HepG2 (cell line): ENCODE measurements at regions not wholly inside any gene's neighbourhood (a gene's known extent, or its start where the extent isn't known, plus 50 kb on each side); places are given as distances from the start of the nearest gene placed in this dataset.

Experiments used
- ATAC-seq: fragments of 200-7000 bp; cut with Tn5 transposase; 3 replicates; pipeline ENCODE4 v1.9.1; 2020; ENCODE audit warnings: mild to moderate bottlenecking, moderate library complexity
- BruUV-seq: library from RNA; stranded (reverse); fragments of 400-500 nt; replicated peaks from 2 replicates; lab custom pipeline; 2021; lab: Mats Ljungman, UMichigan
- CTCF ChIA-PET: fragments of 300-600 bp; formaldehyde crosslinking; extraction: SDS; loops from one replicate; lab custom pipeline; 2021; ENCODE audit warnings: low total read pairs, inconsistent platforms, low intra/inter-chr PET ratio; lab: Yijun Ruan, JAX
- POLR2A ChIA-PET: fragments of 350-600 bp; sonication (Branson Sonifier 250); formaldehyde crosslinking; loops from one replicate; lab custom pipeline; 2020; ENCODE audit warnings: antibody characterized with exemption, inconsistent platforms; lab: Yijun Ruan, JAX
- DNase-seq: peaks from one replicate; pipeline ENCODE4 v3.0.0-alpha.2; 2015; ENCODE audit warnings: low spot score
- FAIRE-seq: peaks from 3 replicates; lab custom pipeline; 2011; peaks lifted over from hg19 to GRCh38; lab: Jason Lieb, UNC
- H2AFZ ChIP-seq: one replicate; pipeline ENCODE4 v1.6.1; 2011; ENCODE audit warnings: low read length, inconsistent platforms
- H3K27ac ChIP-seq: fragments of 300-600 bp; 3 replicates; pipeline ENCODE4 v1.8.0; 2011; ENCODE audit warnings: mixed run types, mild to moderate bottlenecking, mixed read lengths, low read length, inconsistent platforms; ENCODE audit not compliant: insufficient read depth; ENCODE audit errors: extremely low read length
- H3K27me3 ChIP-seq, 2 experiments: fragments of 200-600 bp in 1 of 2; 2 replicates in 1 of 2; 3 replicates in 1 of 2; pipeline versions ENCODE4 v1.6.0 to v1.8.0; 2011; ENCODE audit warnings: low read length in 2 of 2, mild to moderate bottlenecking in 2 of 2, moderate library complexity in 2 of 2, inconsistent platforms in 1 of 2; ENCODE audit not compliant: insufficient read depth in 2 of 2, control insufficient read depth in 1 of 2
- H3K36me3 ChIP-seq, 2 experiments: fragments of 200-600 bp in 1 of 2; replicated peaks in 1 of 2; 2 replicates in 1 of 2; 3 replicates in 1 of 2; pipeline versions ENCODE4 v1.5.1 to v1.8.0; 2011; ENCODE audit warnings: low read length in 2 of 2, inconsistent platforms in 1 of 2; ENCODE audit not compliant: insufficient read depth in 2 of 2, control insufficient read depth in 1 of 2
- H3K4me1 ChIP-seq: 2 replicates; pipeline ENCODE4 v1.5.1; 2012; ENCODE audit warnings: low read length, inconsistent platforms; ENCODE audit not compliant: insufficient read depth
- H3K4me2 ChIP-seq: 2 replicates; pipeline ENCODE4 v1.6.0; 2011; ENCODE audit warnings: low read depth, low read length, inconsistent platforms
- H3K4me3 ChIP-seq, 3 experiments: fragments of 200-600 bp in 1 of 3; sonication (generic), shearing (Covaris generic) in 1 of 3; replicated peaks in 1 of 3; 2 replicates each; pipeline ENCODE4 v1.5.1; 2011 to 2016; ENCODE audit warnings: low read length in 3 of 3, inconsistent platforms in 2 of 3, low read depth in 2 of 3, mild to moderate bottlenecking in 2 of 3, control low read depth in 1 of 3, mixed read lengths in 1 of 3; ENCODE audit not compliant: insufficient read depth in 1 of 3
- H3K79me2 ChIP-seq: one replicate; pipeline ENCODE4 v1.6.1; 2011; ENCODE audit warnings: low read length, inconsistent platforms; ENCODE audit not compliant: insufficient read depth
- H3K9ac ChIP-seq: 2 replicates; pipeline ENCODE4 v1.6.0; 2011; ENCODE audit warnings: mild to moderate bottlenecking, low read depth, low read length, inconsistent platforms; ENCODE audit not compliant: insufficient read depth
- H3K9me3 ChIP-seq: 2 replicates; pipeline ENCODE4 v1.5.1; 2012; ENCODE audit warnings: mild to moderate bottlenecking, low read length
- H4K20me1 ChIP-seq: 2 replicates; pipeline ENCODE4 v1.6.0; 2011; ENCODE audit warnings: inconsistent platforms, mild to moderate bottlenecking, low read length, moderate library complexity; ENCODE audit not compliant: insufficient read depth
- ASH2L ChIP-seq: fragments of 300-600, 200-600 bp; sonication (generic); IDR thresholded peaks from 2 replicates; pipeline ENCODE4 v1.7.0; 2017; ENCODE audit warnings: low read depth, mild to moderate bottlenecking, moderate library complexity, mixed read lengths, low read length; ENCODE audit not compliant: insufficient read length
- DNMT1 ChIP-seq: sonication (generic); formaldehyde crosslinking; IDR thresholded peaks from 2 replicates; pipeline ENCODE4 v1.5.1; 2020; ENCODE audit warnings: mild to moderate bottlenecking, missing genetic modification reagents
- FOSL2 ChIP-seq: sonication (generic); formaldehyde crosslinking; IDR thresholded peaks from 2 replicates; pipeline ENCODE4 v1.4.0; 2020; ENCODE audit warnings: missing genetic modification reagents
- GABPB1 ChIP-seq: IDR thresholded peaks from 2 replicates; pipeline ENCODE4 v1.6.1; 2016; ENCODE audit warnings: mild to moderate bottlenecking, missing genetic modification reagents, moderate library complexity, missing compliant biosample characterization
- HNRNPK ChIP-seq: fragments of 200-400 bp; formaldehyde crosslinking; IDR thresholded peaks from 2 replicates; pipeline ENCODE4 v1.6.1; 2018; ENCODE audit warnings: low read length, low read depth, moderate library complexity, mild to moderate bottlenecking; ENCODE audit not compliant: poor library complexity, severe bottlenecking
- KLF15 ChIP-seq: sonication (generic); formaldehyde crosslinking; IDR thresholded peaks from 2 replicates; pipeline ENCODE4 v1.8.1; 2023; ENCODE audit warnings: borderline replicate concordance, mild to moderate bottlenecking, inconsistent platforms, missing genetic modification reagents, mixed read lengths
- KLF16 ChIP-seq, 2 experiments: sonication (generic) in 1 of 2; formaldehyde crosslinking in 1 of 2; IDR thresholded peaks; 2 replicates each; pipeline versions ENCODE4 v1.6.1 to v1.8.0; 2016 to 2023; ENCODE audit warnings: missing genetic modification reagents in 2 of 2, missing compliant biosample characterization in 1 of 2
- NFE2 ChIP-seq: sonication (generic); formaldehyde crosslinking; IDR thresholded peaks from 2 replicates; pipeline ENCODE4 v1.4.0; 2020; ENCODE audit warnings: missing genetic modification reagents
- PITX1 ChIP-seq: sonication (generic); formaldehyde crosslinking; IDR thresholded peaks from 2 replicates; pipeline ENCODE4 v1.5.1; 2020; ENCODE audit warnings: mild to moderate bottlenecking, missing genetic modification reagents
- RARA ChIP-seq: IDR thresholded peaks from 2 replicates; pipeline ENCODE4 v1.6.1; 2016; ENCODE audit warnings: missing genetic modification reagents, missing compliant biosample characterization
- RNF2 ChIP-seq: fragments of 450-650 bp; conservative IDR thresholded peaks from 2 replicates; pipeline ENCODE4 v1.6.1; 2016; ENCODE audit warnings: low read depth
- SMC3 ChIP-seq: IDR thresholded peaks from 2 replicates; pipeline ENCODE4 v1.6.1; 2011; ENCODE audit warnings: low read length, improper control_type of control experiment
- TBL1XR1 ChIP-seq: fragments of 150-350 bp; IDR thresholded peaks from 2 replicates; pipeline ENCODE4 v1.6.1; 2014; ENCODE audit warnings: borderline replicate concordance, low read length; ENCODE audit not compliant: partially characterized antibody
- ZBTB20 ChIP-seq: sonication (generic); formaldehyde crosslinking; IDR thresholded peaks from 2 replicates; pipeline ENCODE4 v1.8.1; 2023; ENCODE audit warnings: missing genetic modification reagents, low read depth, mild to moderate bottlenecking, borderline replicate concordance
- ZBTB8A ChIP-seq: sonication (generic); formaldehyde crosslinking; IDR thresholded peaks from 2 replicates; pipeline ENCODE4 v1.4.0; 2020; ENCODE audit warnings: mild to moderate bottlenecking, low read depth, missing genetic modification reagents, borderline replicate concordance
- ZFX ChIP-seq: sonication (generic); formaldehyde crosslinking; IDR thresholded peaks from 2 replicates; pipeline ENCODE4 v1.4.0; 2020; ENCODE audit warnings: mild to moderate bottlenecking, low read depth, missing genetic modification reagents, moderate library complexity
- ZSCAN25 ChIP-seq: sonication (generic); formaldehyde crosslinking; IDR thresholded peaks from 2 replicates; pipeline ENCODE4 v1.8.0; 2022; ENCODE audit warnings: mild to moderate bottlenecking, missing genetic modification reagents
- WGBS: methylation state at CpG from one replicate; pipeline ENCODE4 v1.1.6; 2017; ENCODE audit warnings: low lambda C conversion rate; 5-methylcytosine and 5-hydroxymethylcytosine counted together
- in situ Hi-C: cut with HindIII; loops from 2 replicates; pipeline ENCODE4 v1.10.0; 2017; ENCODE audit warnings: low pct_unique_long_range_greater_than_20kb; ENCODE audit not compliant: extremely low pct_ligation_motif_present
- intact Hi-C: fragments of 100-400 bp; cut with micrococcal nuclease; formaldehyde crosslinking; loops from one replicate; pipeline ENCODE4 v1.10.0; 2022; ENCODE audit not compliant: unreplicated experiment
- TF ChIP-seq, protein P1 (sequence below): sonication (generic); formaldehyde crosslinking; IDR thresholded peaks from 2 replicates; pipeline ENCODE4 v1.8.1; 2023; ENCODE audit warnings: mild to moderate bottlenecking, moderate library complexity, missing genetic modification reagents
- TF ChIP-seq, protein P2 (sequence below): IDR thresholded peaks from 2 replicates; pipeline ENCODE4 v1.6.1; 2016; ENCODE audit warnings: mild to moderate bottlenecking, missing biosample characterization, missing genetic modification reagents
- TF ChIP-seq, protein P3 (sequence below): sonication (generic); formaldehyde crosslinking; IDR thresholded peaks from 2 replicates; pipeline ENCODE4 v1.5.0; 2020; ENCODE audit warnings: mild to moderate bottlenecking, missing genetic modification reagents

DNA sequence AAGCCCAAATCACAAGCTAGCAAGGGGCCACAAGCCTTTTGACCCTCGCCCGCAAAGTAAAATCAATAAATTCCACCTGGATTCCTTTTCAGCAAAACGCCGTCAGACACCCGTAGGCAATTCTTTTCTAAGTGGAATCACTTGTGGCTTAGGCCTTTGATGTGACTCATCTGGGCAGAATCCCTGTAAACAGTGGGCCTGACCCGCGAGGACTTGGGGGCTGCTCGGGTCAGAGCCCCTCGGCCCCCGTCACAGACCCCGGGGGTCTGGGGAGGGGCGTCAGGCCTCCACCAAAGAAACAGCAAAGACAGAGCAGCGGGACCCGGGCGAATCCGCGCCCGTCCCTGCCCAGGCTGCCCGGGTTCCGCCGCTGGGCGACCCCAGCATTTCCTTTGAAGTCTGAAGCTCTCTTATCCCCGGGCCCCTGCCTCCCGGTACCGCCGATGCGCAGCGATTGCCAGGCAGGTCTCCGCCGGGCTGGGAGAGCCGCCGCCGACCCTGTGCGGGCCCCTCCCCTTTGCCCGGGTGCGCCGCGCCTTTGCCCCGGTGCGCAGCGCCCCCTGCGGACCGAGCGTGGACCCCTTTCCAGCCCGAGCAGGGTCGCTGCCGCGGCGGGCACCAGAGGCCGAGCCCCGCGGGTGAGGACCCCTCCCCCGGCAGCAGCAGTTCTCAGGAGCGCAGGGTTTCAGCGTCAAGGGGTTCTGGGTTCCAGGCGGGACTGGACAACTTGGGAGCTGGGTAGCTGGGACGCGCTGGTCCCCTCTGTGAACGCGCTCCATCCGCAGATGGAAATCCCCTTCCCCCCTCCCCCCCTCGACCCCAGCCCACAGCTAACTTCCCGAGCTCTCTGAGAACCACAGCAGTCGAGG is 178.3 kb downstream of the UACA start:
- Histone ChIP-seq H3K79me2 (no peaks in the 10 kb centered on the region), H3K36me3 (no peaks in the 10 kb centered on the region), H2AFZ (no peak overlapping the region), H3K4me3 (peak overlapping the region; percentile 59 to 73 (median 61)), H3K27me3 (peaks cover 0 to 3% of the 10 kb centered on the region in 2 experiments; a peak in 1 of 5 replicates), H3K9me3 (no peaks in the 10 kb centered on the region), H3K9ac (peak overlapping the region; percentile 50), H3K4me1 (peaks cover 32% of the 10 kb centered on the region), H3K4me2 (peak overlapping the region; percentile 85), H3K27ac (peak overlapping the region; percentile 75), H4K20me1 (no peaks in the 10 kb centered on the region)
- DNase-seq (peak; percentile 84), ATAC-seq (peak; percentile 88), FAIRE-seq (no peak)
- intact Hi-C loops: no loop called here
- CTCF ChIA-PET: interaction anchor here (1.7 kb wide), 1 partner anchor 16 kb away, joined by 10 read pairs; no protein-coding TSS in a partner anchor
- in situ Hi-C loops: no loop called here
- no TSS peak for BruUV-seq
- POLR2A ChIA-PET: interaction anchor here (0.6 to 1.5 kb wide), 5 partner anchors 11 to 69 kb away, joined by 3 to 8 read pairs (median 5); no protein-coding TSS in a partner anchor
- WGBS: 8% methylated on average over 3 of the region's 64 CpGs
- peak; percentile 89 for TF ChIP-seq FOSL2 (CRISPR knock-in tag)
- peak; percentile 80 for TF ChIP-seq ASH2L
- no peak for TF ChIP-seq TBL1XR1
- TF ChIP-seq, protein P1, sequence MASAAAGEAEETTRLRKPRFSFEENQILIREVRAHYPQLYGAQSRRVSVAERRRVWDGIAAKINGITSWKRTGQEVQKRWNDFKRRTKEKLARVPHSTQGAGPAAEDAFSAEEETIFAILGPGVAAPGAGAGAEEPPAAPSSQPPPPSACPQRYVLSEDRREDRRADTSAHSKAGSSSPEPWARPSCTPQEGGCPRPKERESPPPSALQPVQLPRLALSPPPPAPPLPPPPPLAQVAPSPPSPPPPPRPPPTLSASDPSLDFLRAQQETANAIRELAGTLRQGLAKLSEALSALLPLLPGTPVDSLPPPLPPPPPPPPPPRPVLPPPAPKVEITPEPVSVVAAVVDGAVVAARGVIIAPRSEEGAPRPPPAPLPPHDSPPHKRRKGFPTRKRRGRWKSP (CRISPR knock-in tag): peak; percentile 40; the same call in 1 of the 2 replicates
- TF ChIP-seq GABPB1 (CRISPR knock-in tag): peak; percentile 61; the same call in 1 of the 2 replicates
- no peak for TF ChIP-seq DNMT1 (CRISPR knock-in tag)
- TF ChIP-seq ZBTB20 (CRISPR knock-in tag): no peak
- TF ChIP-seq ZBTB8A (CRISPR knock-in tag): no peak
- peak; percentile 92 for TF ChIP-seq HNRNPK
- peak; percentile 57; the same call in 1 of the 2 replicates for TF ChIP-seq RARA
- peak; percentile 74; the same call in 1 of the 2 replicates for TF ChIP-seq RNF2
- TF ChIP-seq KLF16 (CRISPR knock-in tag; IDR thresholded peaks at IDR 0.05): no peak
- TF ChIP-seq, protein P2, sequence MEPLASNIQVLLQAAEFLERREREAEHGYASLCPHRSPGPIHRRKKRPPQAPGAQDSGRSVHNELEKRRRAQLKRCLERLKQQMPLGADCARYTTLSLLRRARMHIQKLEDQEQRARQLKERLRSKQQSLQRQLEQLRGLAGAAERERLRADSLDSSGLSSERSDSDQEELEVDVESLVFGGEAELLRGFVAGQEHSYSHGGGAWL: peak; percentile 70
- no peak for TF ChIP-seq NFE2 (CRISPR knock-in tag)
- TF ChIP-seq SMC3: no peak
- TF ChIP-seq PITX1 (CRISPR knock-in tag): 0 out of 2 replicates have a peak, but pooled peaks have one; percentile 35
- TF ChIP-seq, protein P3, sequence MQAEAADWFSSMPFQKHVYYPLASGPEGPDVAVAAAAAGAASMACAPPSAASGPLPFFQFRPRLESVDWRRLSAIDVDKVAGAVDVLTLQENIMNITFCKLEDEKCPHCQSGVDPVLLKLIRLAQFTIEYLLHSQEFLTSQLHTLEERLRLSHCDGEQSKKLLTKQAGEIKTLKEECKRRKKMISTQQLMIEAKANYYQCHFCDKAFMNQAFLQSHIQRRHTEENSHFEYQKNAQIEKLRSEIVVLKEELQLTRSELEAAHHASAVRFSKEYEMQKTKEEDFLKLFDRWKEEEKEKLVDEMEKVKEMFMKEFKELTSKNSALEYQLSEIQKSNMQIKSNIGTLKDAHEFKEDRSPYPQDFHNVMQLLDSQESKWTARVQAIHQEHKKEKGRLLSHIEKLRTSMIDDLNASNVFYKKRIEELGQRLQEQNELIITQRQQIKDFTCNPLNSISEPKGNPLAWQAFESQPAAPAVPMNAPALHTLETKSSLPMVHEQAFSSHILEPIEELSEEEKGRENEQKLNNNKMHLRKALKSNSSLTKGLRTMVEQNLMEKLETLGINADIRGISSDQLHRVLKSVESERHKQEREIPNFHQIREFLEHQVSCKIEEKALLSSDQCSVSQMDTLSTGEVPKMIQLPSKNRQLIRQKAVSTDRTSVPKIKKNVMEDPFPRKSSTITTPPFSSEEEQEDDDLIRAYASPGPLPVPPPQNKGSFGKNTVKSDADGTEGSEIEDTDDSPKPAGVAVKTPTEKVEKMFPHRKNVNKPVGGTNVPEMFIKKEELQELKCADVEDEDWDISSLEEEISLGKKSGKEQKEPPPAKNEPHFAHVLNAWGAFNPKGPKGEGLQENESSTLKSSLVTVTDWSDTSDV: no peak
- peak; percentile 50 for TF ChIP-seq ZFX (CRISPR knock-in tag)
- no peak for TF ChIP-seq KLF15 (CRISPR knock-in tag)
- TF ChIP-seq ZSCAN25 (CRISPR knock-in tag): 0 out of 2 replicates have a peak, but pooled peaks have one; percentile 36
